GM19397 (cell line): ENCODE measurements at regions not wholly inside any gene's neighbourhood (a gene's known extent, or its start where the extent isn't known, plus 50 kb on each side); places are given as distances from the start of the nearest gene placed in this dataset.

Experiments
- ATAC-seq: cut with Tn5 transposase; IDR thresholded peaks from one replicate; pipeline ENCODE4 v1.9.1; 2021; ENCODE audit warnings: mild to moderate bottlenecking, moderate library complexity; ENCODE audit not compliant: unreplicated experiment

DNA sequence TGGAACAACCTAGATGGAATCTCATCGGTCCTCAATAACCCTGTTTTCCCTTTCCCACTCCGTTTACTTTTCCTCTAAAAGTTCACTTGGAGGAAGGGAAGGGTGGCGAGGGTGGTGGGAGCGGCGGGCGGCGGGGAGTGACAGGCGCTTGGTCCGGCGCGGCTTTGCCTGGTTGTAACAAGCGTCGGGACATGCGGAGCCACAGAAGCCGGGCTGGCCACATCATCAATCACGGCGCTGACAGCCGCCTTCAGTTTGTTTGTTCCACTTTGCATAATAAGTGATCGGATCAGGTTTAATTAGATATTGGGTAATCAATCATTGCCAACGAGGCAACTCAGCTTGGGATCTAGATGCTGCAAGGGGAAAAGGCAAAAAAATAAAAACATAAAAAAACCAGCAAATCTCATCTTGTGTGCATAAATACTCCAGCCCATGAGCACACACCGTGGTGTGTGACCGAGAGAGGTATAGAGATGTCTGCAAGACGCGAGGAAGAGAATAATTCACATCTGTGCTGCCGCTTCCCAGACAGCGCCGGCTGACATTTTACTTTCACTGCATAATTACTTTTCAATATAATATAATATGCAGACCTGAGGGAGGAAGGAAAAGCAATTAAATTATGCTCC, 396.2 kb upstream of the IRX4 start:
- ATAC-seq: no peak

DNA sequence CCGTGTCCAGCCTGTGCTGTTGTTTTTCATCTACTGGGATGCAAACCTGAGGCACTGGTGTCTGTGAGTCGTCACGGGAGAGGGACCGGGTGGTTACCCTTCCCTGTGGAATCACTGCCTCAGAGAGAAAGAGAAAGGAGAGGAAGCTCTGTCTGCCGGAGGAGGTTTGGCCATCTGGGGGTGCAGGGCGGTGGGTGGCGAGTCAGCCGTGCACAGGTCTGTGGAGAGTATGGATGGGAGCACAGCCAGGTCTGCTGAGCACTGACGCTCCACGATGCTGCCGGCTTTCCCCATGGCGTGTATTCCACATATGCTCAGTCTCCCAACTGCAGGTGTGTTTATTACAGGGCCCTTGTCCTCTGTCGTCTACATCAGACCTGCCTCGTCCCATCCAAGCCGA, 395.2 kb upstream of the IRX4 start:
- ATAC-seq: no peak

DNA sequence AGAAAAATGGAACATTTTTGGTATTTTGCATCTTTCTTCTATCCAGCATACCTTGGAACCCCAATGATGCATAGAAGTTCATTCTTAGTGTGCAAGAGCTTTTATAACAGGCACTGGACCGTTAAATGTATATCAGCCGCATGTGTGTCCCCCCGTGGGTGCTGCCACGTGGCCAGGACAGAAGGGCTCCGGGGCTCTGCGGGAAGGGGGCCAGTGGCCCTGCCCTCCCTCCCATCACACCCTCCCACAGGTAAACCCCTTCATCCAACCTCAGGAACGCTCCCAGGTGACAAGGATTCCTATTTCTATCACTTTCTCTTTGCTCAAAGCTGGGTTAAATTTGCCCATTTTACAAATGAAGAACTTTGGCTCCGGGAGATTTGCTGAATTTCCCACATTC, 393.4 kb upstream of the IRX4 start:
- no peak for ATAC-seq

DNA sequence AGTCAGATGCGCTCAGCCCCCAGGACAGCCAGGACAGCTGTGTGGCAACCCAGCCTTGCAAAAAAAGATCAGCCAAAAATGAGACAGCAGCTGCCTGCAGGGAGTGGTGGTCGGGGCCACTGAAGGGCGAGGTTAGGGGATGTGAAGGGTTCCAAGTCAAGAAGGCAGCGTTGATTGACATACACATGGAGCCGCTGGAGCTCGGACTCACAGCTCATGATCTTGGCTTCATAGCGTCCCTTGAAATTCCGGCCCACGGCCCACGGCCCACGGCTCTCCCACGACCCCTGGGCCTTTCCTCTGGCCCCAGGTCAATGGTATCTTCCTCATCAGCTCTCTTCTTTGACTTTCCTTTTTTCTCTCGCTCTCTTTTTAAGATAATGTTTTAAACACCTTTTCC, 390.0 kb upstream of the IRX4 start:
- no peak for ATAC-seq

DNA sequence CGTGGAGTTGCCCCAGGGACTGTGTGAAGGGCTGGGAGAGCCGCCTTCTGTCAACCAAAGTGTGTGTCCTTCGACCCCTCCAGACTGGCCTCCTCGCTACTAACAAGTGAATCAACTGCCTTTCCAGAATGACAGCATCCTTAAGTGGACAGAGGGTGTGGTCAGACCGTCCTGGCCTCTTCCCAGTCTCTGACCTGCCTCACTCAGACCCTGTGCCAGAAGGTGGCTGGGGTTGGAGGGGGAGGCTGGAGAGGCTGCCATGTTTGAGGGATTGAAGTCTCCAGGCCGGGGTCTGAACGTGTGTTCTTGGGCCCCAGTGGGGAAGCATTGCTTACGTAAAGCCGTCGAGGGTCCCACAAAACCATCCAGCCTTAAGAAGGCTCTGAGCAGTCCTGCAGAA, 389.3 kb upstream of the IRX4 start:
- no peak for ATAC-seq

DNA sequence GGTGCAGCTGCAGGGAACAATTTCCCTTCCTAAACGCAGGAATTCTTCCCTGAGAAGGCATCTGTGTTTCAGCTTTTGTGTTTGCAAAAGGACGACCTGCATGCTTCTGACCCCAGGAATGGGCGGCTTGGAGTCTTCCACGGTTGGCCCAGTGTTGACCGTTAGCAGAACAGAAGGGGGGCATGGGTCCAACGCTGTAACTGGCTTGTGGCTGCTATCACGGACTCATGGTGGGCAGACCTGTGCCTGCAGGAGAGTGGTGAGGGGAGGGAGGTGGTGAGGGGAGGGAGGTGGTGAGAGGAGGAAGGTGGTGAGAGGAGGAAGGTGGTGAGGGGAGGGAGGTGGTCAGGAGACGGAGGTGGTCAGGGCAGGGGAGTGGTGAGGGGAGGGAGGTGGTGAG, 388.6 kb upstream of the IRX4 start:
- ATAC-seq: no peak

DNA sequence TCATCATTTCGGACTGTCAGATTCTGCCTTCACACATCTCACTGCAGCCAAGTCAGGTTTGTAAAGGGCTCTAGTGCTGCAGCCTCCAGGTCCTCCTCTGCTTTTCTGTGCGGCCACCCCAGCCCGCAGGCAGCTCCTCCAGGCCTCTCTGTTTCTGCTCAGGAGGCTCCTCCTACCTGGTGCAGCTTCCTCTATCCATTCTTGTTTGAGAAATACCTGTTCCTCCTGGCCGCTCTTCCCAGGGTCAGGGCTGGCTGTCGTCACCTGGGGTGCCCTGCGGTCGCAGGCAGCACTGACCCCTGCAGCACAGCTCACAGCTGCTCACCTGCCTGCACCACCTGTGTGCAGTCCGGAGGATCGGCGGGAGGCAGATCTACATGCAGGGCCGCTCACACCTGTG, 387.7 kb upstream of the IRX4 start:
- ATAC-seq: no peak

DNA sequence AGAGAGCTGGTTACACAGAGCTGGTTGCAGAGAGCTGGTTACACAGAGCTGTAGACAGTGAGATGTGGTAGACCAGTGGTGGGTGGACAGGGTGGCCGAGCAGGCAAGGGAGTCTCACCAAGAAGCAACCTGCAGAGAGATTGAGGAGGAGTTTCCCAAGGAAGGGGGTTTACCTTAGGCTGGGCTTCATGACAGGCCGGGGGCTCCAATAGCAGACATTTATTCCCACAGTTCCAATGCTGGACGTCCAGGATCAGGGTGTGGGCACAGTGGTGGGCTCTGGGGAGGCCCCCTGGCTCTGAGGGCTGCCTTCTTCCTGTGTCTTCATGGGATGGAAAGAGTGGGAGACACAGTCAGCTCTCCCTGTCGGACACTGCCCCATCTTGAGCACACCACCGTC, 386.9 kb upstream of the IRX4 start:
- no peak for ATAC-seq

DNA sequence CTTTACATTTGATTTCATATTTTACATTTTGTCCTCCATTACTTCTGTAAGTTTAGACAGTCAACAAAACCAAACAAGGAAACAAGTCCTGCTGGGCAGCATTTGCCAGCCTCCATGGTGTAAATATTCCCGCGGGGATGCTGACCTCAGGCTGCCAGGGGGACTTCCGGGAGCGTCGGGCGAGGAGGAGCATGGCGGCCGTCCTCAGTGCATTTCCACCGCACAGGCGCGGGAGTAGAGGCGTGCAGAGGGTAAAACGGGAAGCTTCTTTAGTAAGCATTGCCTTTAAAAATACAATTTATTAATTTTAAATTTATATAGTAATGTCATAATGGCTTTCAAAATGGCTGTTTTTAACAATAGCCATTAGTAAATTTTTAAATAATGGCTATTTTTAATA, 385.3 kb upstream of the IRX4 start:
- ATAC-seq: no peak

DNA sequence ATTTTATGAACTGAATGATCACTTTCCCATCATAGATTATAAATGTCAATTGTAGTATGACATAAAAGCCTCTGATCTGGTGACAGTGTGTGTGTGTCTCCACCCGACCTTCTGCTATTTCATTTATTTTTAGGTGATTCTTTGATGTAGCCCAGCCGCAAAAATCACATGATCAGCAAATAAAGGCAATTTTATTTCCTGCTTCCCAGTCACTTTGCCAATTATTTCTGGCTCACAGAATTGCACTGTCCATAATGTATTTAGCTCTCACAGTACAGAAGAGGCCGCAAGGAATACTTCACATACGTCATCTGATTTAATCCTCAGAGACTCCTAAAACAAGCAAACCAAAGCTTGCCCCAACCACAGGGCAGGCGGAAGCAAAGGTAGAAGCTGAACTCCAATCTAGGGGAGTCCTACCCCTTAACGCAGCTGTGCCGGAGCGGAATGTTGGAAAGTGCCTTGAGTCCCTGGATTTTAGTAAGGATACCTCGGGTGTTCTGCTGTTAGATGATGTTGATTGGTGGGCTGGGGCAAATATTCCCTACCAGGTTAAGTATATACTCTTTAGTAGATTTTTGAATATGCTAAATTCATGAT, 384.0 kb upstream of the IRX4 start:
- ATAC-seq: no peak

DNA sequence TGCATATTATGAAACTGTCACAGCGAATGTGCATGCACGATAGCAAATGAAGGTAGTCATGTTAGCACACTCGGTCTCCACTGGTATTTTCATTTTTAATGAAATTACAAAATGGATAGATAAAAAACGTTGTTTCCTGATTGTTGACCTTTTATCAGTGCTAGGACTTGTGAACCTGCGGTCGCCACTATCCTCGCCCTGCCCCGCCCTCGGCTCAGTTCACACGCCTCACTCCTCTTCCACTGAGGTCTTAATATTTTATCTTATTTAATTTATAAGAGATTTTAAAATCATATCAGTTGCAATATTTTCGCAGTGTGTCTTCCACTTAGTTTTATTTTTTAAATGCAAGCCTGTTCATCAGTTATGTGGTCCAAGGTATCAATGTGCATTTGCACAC, 382.6 kb upstream of the IRX4 start:
- no peak for ATAC-seq

DNA sequence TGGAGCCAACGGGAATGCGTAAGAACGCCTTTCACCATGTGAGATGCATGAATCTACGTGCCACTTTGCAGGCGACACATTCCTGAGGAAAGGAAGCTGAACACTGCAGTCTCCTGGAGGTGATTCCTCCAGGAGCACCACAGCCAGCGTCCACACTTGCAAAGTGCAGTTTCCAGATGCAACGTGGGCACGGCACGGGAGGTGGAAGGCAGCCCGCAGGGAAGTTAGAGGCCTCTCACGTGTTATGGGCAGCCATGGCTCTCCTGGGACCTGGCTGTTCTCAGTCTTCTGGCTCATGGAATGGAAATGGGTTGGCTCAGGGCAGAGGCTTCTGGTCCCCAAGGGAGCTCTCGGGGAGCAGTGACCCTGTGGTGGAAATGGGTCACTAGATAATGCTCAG, 381.0 kb upstream of the IRX4 start:
- ATAC-seq: no peak

DNA sequence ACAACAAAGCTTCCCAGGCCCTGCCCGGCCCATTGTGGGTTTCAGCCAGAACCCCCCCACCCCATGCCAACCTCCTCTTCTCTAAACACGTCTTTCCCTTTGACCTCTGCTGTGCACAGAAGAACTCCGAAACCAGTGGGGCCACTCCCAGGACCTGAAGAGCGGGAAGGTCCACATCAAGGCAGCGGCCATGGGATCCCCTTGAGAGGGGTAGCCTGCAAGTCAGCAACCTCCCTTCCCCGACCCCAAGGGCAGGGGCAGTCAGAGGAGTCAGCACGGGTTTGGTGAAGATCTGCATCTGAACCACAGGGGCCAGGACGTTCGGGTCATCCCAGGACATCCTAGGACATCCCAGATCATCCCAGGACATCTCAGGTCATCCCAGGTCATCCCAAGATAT, 379.9 kb upstream of the IRX4 start:
- no peak for ATAC-seq

DNA sequence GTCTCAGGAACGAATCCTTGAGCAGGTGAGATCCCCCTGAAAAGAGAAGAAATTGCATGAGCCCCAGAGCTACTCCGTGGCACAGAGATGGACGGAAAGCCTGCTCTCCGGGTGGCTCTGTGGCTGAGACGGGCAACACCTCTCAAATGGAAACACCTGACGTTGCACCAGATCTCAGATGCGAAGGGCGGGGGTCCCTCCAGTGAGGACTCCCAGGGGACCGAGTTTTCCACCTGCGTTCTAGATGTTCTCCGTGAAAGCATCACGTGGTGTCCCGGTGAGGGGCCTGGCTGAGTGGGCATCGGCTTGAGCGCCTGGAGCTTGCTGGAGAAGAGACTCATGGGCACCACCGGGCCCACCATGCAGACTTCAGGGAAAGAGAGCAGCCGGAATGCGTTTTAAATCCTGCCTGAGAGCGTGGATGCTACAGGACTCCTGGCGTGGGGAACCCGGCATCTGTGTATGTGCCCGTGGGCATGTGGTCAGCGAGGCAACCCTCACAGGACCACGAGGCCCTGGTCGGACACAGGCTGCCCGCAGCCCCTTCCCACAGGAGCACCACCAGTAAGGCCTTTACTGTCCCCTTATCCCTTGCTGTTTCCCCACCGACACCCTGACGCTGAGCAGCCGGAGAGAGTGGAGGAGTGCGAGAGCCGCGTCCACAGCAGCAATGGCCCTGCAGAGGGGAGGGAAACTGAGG, 378.4 kb upstream of the IRX4 start:
- no peak for ATAC-seq

DNA sequence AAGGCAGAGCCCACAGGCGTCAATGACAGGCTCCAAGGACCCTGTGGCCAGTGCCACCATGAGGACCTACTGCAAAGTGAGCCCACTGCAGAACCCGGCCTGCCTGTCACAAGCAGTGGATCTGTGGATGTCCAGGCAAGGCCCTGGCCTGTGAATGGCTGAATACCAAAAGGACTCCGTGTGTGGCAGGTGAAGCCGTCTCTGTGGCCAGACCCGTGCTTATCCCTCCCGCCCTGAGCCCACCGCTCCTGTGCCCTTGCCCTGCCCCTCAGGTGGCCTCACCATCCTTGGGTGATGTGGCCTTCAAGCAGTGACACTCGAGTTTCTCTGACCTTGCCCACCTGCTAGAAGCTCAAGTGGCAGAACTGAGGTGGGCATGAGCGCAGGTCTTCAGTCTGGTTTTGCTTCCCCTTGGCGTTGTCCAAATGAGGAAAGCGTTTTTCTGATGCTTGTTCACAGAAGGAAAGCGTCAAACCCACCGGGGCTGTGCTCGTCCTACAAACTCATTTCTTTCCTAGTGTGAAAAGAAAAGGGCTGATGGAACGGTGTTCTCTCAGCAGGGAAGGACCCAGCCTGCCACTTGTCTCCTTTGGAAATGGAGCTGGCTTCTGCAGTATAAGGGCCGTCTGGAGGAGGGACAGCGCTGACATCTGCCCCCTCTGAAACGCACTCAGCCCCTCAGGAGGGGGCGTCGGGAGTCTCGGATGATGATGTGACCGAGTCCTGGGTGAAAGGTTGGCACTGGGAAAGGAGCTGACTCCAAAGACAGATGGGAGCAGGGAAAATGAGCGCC, 377.7 kb upstream of the IRX4 start:
- ATAC-seq: no peak

DNA sequence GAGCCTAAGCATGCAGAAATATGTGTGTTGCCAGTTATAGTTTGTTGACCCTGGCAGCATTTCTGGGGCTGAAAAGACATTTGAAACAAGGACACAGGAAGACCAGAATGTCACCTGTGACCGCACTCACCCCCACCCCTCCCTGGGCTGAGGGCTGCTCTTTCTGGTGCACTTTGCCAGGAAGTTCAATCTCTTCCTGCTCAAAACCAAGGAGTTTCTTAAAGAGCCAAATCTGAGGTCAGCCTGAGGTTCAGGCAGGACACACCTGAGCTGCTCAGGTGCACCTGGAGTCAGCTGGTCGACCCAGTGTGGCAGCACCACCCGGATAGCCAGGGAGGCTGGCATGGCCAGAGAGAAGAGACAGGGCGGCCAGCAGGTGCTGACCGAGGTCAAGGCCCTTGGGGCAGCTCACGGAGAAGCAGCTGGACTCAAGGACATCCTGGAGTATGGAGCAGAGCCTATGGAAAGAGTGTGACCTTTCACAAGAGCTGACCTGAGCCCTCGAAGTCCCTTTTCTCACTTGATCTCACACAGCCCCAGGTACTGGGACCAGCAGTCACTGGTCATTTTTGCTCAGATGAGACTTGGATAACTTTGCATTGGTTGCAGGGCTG, 376.9 kb upstream of the IRX4 start:
- no peak for ATAC-seq

DNA sequence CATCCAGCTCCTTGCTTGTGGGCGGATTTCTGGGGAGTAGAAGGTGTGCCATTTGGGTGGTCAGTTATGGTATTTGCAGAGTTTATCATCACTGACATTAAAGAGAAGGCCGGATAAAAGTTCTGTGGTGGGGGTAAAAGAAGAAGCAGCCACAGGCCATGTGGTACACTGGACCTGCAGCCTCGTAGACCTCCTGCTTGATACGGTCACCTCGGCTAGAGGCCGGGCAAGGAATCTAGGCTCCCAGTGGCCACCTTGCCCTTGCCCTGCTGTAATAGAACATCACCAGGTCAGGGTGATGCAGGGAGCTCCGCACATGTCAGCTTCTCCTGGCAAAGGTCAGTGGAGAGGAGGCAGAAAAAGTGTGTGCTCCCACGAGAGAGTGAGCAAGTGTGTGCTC, 376.1 kb upstream of the IRX4 start:
- ATAC-seq: no peak

DNA sequence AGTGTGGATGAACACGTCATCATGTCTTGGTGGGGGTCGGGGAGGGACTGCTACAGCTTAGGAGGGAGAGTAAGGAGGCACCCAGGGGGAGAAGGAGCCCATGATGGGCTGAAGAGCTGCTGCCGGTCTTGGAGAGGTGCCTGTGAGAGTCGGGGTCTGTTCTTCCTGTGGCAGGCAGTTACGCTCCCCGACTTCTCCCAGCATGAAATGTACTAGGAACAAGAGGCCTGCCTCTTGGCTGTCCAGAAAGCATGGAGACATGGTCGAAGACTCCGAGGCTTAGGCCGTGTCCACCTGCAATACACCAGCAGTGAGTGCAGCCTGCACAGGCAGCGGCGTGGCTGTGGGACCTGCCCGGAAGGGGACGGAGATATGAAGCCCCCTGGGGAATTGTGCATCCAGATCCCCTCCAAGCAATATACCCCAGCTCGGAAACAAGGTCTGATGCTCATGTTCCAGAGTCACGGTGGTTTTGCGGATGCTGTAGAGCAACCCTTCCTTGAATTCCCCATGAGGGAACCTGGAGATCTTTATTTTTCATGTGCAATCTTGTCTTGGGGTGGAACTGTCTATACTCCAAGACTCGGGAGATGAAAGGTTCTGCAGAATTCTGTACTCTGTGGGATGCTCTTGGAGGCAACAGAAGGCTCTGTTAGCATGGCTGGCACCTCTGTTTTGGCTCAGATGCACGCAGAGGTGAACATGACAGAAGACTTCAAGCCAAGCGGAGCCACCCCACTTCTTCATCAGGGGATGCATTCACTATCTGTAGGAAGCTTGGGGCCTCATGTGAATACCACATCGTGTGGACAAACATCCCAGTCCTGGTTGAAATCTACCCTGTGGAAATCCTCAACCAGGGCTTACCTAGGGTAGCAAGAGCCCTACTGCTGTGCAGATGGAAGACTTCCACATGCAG, 374.9 kb upstream of the IRX4 start:
- ATAC-seq: no peak

DNA sequence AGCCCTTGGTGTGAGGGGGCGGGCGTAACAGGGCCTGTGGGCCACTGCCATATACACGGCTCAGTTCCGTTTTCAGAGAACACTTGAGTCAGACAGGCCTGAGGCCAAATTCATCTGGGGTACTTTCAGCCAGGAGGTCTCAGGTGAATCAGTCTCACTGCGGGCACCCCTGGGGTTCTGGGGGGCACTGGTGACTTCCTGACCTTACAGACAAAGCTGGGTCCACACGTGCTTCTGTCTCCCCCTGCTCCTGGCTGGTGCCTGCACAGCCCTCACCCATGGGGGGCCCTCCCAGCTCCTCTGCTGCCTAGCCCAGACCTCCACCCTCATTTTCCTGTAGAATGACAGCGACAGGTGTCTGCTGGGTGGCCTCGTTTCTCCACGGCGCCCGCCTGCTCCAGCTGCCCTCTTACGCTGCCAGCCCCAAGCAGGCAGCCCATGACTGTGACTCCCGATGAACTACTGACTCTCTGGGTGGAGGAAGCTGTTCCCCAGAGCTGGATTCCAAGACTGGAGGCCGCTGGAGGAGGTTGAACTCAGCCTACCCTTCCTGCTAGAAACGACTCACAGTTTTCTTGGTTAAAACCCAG, 374.1 kb upstream of the IRX4 start:
- no peak for ATAC-seq
